Gastrocnemius medialis (tissue), 4 donors: ENCODE measurements at regions not wholly inside any gene's neighbourhood (a gene's known extent, or its start where the extent isn't known, plus 50 kb on each side); places are given as distances from the start of the nearest gene placed in this dataset.

Experiments used
- ATAC-seq, 2 donors: fragments of 150-250 bp; one replicate each; pipeline ENCODE4 v1.9.1; 2016
- DNase-seq, 2 donors: peaks; one replicate each; pipeline ENCODE4 v3.0.0-alpha.2; 2019
- H3K27ac ChIP-seq, 4 donors: fragments of 200-600 bp; sonication (generic); 1 replicate in 1 of 4; 2 replicates in 3 of 4; pipeline ENCODE4 v1.5.1; 2016 to 2018; ENCODE audit warnings: mild to moderate bottlenecking in 2 of 4, moderate library complexity in 1 of 4
- H3K27me3 ChIP-seq, 3 donors: fragments of 200-600 bp; sonication (generic) in 2 of 3; 1 replicate in 1 of 3; 2 replicates in 2 of 3; pipeline versions ENCODE4 v1.5.1 to v1.6.0; 2016 to 2019; ENCODE audit warnings: mild to moderate bottlenecking in 1 of 3, moderate library complexity in 1 of 3
- H3K36me3 ChIP-seq, 2 donors: fragments of 200-600 bp; sonication (generic) in 1 of 2; one replicate each; pipeline ENCODE4 v1.5.1; 2017 to 2018
- H3K4me1 ChIP-seq, 2 donors: fragments of 200-600 bp; sonication (generic) in 1 of 2; one replicate each; pipeline ENCODE4 v1.5.1; 2016 to 2017; ENCODE audit warnings: mild to moderate bottlenecking in 2 of 2
- H3K4me3 ChIP-seq, 4 donors: fragments of 200-600 bp; sonication (generic) in 3 of 4; 1 replicate in 1 of 4; 2 replicates in 3 of 4; pipeline ENCODE4 v1.5.1; 2016 to 2019; ENCODE audit warnings: mild to moderate bottlenecking in 2 of 4
- H3K9me3 ChIP-seq, 3 donors: fragments of 200-600 bp; sonication (generic) in 2 of 3; 1 replicate in 1 of 3; 2 replicates in 2 of 3; pipeline ENCODE4 v1.5.1; 2016 to 2019
- CTCF ChIP-seq, 5 experiments: fragments of 450-650 bp in 3 of 5; fragments of 200-600 bp in 2 of 5; sonication (generic) in 2 of 5; IDR thresholded peaks in 4 of 5; conservative IDR thresholded peaks in 1 of 5; 1 replicate in 4 of 5; 2 replicates in 1 of 5; pipeline ENCODE4 v1.5.1; 2016 to 2019; ENCODE audit warnings: antibody characterized with exemption in 5 of 5, mild to moderate bottlenecking in 3 of 5, moderate library complexity in 3 of 5
- POLR2A ChIP-seq, 2 donors: fragments of 450-650 bp; IDR thresholded peaks; one replicate each; pipeline ENCODE4 v1.6.1; 2017; ENCODE audit warnings: antibody characterized with exemption in 2 of 2, mild to moderate bottlenecking in 2 of 2, moderate library complexity in 2 of 2
- in situ Hi-C, 4 donors: fragments of 200-750 bp; cut with MboI; loops; one replicate each; pipeline versions ENCODE4 v1.15.0 to v1.8.0; 2017; ENCODE audit warnings: low sequenced_read_pairs in 4 of 4
- intact Hi-C: fragments of 100-400 bp; cut with DNase I; formaldehyde crosslinking; loops from one replicate; pipeline ENCODE4 v1.15.1; 2023; ENCODE audit warnings: low total_unique reads

GRCh38 chr14:100643426-100643825, 56.2 kb upstream of the BEGAIN start:
- H3K36me3 ChIP-seq: no peaks in the 10 kb centered on the region
- no peak overlapping the region for H3K27ac ChIP-seq
- H3K4me1 ChIP-seq: no peaks in the 10 kb centered on the region
- in situ Hi-C loops (loop anchor here (10.0 kb wide), 2 partner anchors 199 to 259 kb away; no protein-coding TSS in a partner anchor), intact Hi-C loops (no loop called here)
- TF ChIP-seq CTCF (IDR thresholded peaks at IDR 0.05 in 4 of 5, conservative IDR thresholded peaks at IDR 0.05 in 1 of 5) (no peak), POLR2A (IDR thresholded peaks at IDR 0.05) (no peak)
- H3K27me3 ChIP-seq: no peaks in the 10 kb centered on the region
- no peaks in the 10 kb centered on the region for H3K9me3 ChIP-seq
- no peak for DNase-seq
- no peak for ATAC-seq
- no peak overlapping the region for H3K4me3 ChIP-seq

- H3K27me3 ChIP-seq: no peaks in the 10 kb centered on the region
- H3K4me1 ChIP-seq: no peaks in the 10 kb centered on the region
- intact Hi-C loops: no loop called here
- in situ Hi-C loops: loop anchor here (10.0 kb wide), 2 partner anchors 200 to 260 kb away; no protein-coding TSS in a partner anchor
- no peak overlapping the region for H3K27ac ChIP-seq
- no peak overlapping the region for H3K4me3 ChIP-seq
- H3K9me3 ChIP-seq: no peaks in the 10 kb centered on the region
- DNase-seq: no peak
- TF ChIP-seq CTCF (IDR thresholded peaks at IDR 0.05 in 4 of 5, conservative IDR thresholded peaks at IDR 0.05 in 1 of 5) (no peak), POLR2A (IDR thresholded peaks at IDR 0.05) (no peak)
- ATAC-seq: no peak
- H3K36me3 ChIP-seq: no peaks in the 10 kb centered on the region
These were observed 57.2 kb upstream of the BEGAIN start for GRCh38 chr14:100644383-100644782.

GRCh38 chr14:100644784-100645183, 57.6 kb upstream of the BEGAIN start:
- H3K27ac ChIP-seq: no peak overlapping the region
- no peaks in the 10 kb centered on the region for H3K27me3 ChIP-seq
- H3K4me3 ChIP-seq: no peak overlapping the region
- no peaks in the 10 kb centered on the region for H3K9me3 ChIP-seq
- in situ Hi-C loops (loop anchor here (5.0 to 10.0 kb wide), 3 partner anchors 200 to 260 kb away; no protein-coding TSS in a partner anchor), intact Hi-C loops (loop anchor here (1.0 to 5.0 kb wide), 2 partner anchors 204 to 262 kb away; no protein-coding TSS in a partner anchor)
- TF ChIP-seq POLR2A (IDR thresholded peaks at IDR 0.05) (no peak), CTCF (IDR thresholded peaks at IDR 0.05 in 4 of 5, conservative IDR thresholded peaks at IDR 0.05 in 1 of 5) (no peak)
- H3K36me3 ChIP-seq: no peaks in the 10 kb centered on the region
- H3K4me1 ChIP-seq: no peaks in the 10 kb centered on the region
- DNase-seq (no peak), ATAC-seq (no peak)

GRCh38 chr14:100645196-100645981, 58.2 kb upstream of the BEGAIN start:
- Histone ChIP-seq H3K27ac (no peak overlapping the region), H3K9me3 (no peaks in the 10 kb centered on the region), H3K4me1 (no peaks in the 10 kb centered on the region), H3K36me3 (no peaks in the 10 kb centered on the region), H3K4me3 (no peak overlapping the region), H3K27me3 (no peaks in the 10 kb centered on the region)
- ATAC-seq (peak; percentile 79 to 82), DNase-seq (peak; percentile 52 to 62)
- intact Hi-C loops (loop anchor here (1.0 to 5.0 kb wide), 2 partner anchors 205 to 263 kb away; no protein-coding TSS in a partner anchor), in situ Hi-C loops (loop anchor here (5.0 to 10.0 kb wide), 3 partner anchors 201 to 261 kb away; no protein-coding TSS in a partner anchor)
- TF ChIP-seq POLR2A (IDR thresholded peaks at IDR 0.05) (no peak), CTCF (IDR thresholded peaks at IDR 0.05 in 4 of 5, conservative IDR thresholded peaks at IDR 0.05 in 1 of 5) (peak; percentile 51 to 74 (median 71))
